NCI-H510A (cell line): ENCODE measurements at regions not wholly inside any gene's neighbourhood (a gene's known extent, or its start where the extent isn't known, plus 50 kb on each side); places are given as distances from the start of the nearest gene placed in this dataset.
"Not testable (repeated sequence)": the region's sequence is repeated elsewhere in the genome, so short reads cannot be mapped to it uniquely, and the experiment has no call there.

Experiments
- DNase-seq: peaks from one replicate; lab custom pipeline; 2025; lab: John Stamatoyannopoulos, UW

DNA sequence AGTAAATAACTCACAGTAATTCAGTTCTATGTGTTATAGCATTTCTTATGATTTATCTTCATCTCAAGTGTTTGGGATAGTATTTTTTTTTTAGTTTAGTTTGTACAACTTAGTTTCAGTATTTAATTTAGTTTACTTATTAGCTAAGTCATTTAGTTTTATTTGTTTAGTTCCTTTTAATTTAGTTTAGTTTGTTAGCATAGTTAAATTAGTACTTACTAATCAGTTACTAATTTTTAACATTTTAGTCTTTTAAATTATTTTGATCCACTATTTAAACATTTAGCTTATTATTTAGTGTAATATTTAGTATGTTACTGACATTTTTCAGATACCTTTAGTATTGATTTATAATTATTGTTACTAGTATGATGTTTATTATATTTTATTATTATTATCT lies 85.2 kb upstream of the SIPA1L2 start:
- no peak for DNase-seq

DNA sequence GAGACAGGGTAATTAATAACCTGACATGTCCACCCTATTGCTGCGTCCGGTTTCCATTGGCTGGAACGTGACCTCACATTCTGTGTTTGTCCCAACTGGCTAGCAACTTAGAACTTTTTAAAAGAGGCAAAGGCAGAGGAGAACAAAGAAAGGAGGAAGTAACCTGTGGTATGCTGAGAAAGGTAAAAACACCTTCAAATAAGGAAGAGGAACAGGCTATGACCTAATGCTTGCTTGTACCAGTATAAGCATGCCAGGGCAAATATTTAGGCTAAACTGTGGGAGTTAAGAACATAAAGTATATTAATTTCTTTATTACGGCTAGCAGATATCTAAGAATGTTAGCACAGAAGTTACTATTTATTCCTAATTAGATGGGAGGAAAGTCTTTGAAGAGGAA lies 87.3 kb upstream of the MAP10 start:
- DNase-seq = not testable (repeated sequence)

GRCh38 chr1:232718928-232719927 lies 86.0 kb upstream of the MAP10 start:
- DNase-seq = no peak

DNA sequence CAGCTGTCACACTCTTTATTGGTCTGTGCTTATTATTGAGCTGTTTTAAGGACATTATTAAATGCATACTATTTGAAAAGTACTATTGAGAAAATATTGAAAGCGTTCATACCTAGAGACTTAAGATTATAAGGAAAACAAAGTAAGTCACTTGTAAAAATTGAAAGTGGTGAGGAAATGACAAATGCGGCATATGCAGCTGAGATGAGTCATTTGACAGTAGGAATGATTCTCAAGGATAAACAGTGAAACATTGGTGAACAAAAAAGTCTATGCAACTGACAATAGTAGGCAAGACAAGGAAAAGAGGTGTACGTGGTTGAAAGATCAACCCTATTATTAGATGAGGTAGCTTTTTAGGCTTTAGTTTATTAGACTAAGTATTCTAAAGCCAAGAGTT lies 82.6 kb upstream of the MAP10 start:
- no peak for DNase-seq

- no peak for DNase-seq
Measured at GRCh38 chr1:232725305-232726047, 79.7 kb upstream of the MAP10 start.

- DNase-seq = no peak
Measured at GRCh38 chr1:232726048-232726779, 79.0 kb upstream of the MAP10 start.

DNA sequence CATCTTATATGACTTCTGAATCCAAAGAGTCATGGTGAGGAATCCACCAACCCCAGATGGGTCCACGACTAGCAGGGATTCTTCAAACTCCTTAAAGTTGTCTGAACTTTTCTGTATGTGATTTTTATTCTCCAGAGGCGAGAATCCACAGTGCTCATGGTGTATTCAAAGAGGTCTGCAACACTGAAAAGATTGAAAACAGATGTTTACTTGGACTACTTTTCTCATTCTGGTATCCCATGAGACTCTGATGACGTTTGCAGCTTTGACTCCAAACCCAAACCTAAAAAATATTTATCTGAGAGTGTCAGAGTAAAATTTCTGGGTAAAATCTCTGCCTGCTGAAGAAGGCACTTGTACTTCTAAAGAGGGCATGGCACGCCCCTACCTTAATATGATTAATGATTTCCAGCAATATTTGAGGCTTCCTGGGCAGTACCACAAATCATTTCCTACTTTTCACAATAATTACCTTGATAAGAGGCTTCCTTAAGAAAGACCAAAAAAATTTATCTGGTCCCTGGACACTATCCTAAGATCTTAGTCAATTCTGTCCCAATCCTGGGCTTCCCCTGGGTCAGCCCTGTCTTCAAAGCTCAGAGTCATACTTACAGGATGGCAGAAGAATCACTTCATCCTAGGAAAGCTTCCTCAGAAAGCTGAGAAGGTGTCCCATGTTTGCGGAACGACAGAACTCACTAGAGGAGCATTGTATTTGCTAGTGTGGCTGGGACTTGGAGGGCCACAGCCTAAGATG lies 76.5 kb upstream of the MAP10 start:
- DNase-seq = no peak

DNA sequence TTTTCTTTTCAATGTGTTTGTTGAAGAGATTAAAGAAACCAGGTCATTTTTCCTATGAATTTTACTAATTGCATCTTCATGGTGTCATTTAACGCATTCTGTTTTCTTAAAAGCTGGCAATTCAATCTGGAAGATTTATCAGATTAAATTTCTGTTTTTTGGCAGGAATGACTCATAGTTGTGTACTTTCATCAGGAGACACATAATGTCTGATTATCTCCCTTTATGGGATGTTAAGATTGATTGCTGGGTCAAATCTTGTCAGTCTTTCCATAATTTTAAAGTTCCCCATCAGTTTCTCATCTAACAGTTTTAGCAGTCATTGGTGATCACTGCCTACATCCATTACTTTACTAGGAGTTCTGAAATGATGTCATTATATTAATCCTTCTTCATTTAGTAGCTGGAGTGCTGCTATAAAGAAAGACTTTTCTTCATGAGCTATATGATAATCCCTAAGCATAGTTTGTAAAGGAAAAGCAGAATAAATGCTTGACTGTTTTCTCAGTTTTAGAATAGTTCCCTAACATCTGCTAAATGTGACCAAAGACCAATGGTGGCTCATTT lies 72.8 kb upstream of the MAP10 start:
- no peak for DNase-seq

DNA sequence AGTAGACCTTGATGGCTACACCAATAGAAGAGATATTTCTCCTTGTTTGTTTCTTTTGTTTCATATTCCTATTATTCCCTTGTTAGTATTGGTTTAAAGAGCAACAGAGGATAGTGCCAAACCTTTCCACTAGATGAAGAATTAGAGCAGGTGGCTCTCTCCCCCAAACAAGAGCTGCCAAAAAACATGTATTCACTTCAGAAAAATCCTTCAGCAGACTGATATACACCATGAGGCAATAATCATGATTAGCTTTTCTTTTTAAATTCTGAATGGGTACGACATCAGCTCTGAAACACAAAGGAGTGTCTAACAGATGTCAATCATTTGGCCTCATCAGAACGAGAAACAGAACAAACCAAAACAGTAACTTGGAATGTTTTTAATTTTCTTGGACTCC lies 67.3 kb upstream of the MAP10 start:
- DNase-seq = no peak

- no peak for DNase-seq
Measured at GRCh38 chr1:232743999-232744398, 61.2 kb upstream of the MAP10 start.

DNA sequence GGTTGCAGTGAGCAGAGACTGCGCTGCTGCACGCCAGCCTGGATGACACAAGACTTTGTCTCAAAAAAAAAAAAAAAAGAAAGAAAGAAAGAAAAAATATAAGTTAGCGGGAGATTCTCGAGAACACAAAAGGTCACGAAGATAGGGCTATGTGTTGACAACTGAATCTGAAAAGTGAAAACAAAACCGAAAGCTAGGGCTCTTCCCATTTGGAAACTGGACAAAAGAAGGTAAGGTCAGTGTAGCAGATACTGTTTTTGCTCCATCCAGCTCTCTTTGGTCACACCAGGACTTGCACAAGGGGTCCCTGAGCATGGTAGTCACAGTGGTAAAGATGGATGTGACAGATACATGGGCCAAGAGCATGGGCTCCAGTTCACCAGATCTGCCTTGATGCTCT lies 60.4 kb upstream of the MAP10 start:
- no peak for DNase-seq

GRCh38 chr1:232745698-232746097 lies 59.5 kb upstream of the MAP10 start:
- DNase-seq = not testable (repeated sequence)

GRCh38 chr1:232748910-232749368 lies 56.3 kb upstream of the MAP10 start:
- no peak for DNase-seq

DNA sequence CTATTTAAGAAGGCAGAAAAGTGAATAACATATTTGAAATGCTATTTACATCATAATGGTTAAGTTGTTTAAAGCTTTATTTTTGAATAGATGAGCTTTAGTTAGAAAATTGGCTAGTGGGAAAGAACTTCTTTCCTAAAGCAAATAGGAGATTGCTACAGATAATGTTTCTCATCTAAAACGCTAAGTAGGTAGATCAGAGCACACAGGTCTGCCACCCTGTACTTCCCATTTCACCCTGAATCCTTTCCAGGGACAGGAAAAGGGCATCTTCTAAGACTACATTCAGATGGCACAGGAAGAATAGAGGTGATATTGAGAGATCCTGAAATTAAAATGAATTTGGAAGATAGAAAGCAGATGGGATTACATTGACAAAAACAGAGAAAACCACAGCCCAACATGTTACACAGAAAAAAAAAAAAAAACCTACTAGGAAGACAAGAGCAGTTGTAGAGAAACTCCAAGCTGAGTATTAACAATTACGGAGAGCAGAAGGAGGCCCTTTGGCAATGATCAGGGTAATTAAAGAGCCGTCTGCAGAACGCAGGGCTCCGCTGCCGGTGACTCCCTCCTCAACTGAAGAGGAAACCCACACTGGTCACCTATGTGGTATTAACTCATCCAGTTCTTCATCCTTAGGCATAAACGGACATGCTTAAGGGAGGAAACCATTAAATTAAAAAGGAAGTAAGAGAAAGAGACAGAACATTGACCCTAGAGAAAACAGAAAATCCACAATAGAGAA lies 53.6 kb upstream of the MAP10 start:
- no peak for DNase-seq

DNA sequence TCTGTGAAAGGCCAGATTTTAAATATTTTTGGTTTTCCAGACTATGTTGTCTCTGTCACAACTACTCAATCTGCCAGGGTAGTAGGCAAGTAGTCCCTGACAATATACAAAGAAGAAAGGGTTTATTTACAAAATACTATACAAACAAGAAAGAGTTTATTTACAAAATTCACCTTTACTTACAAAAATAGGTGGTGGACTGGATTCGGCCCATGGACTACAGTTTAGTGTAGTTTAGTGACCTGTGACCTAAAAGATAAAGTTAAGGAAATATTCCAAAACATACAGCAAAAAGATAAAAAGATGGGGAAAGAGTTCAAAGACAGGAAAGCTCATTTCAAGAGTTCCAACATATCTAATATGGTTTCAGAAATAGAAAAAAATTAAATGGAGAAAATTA lies 52.9 kb upstream of the MAP10 start:
- DNase-seq = no peak

GRCh38 chr1:232754930-232755329 lies 50.3 kb upstream of the MAP10 start:
- DNase-seq = no peak
